Tibial nerve (tissue), 4 donors: ENCODE measurements at regions not wholly inside any gene's neighbourhood (a gene's known extent, or its start where the extent isn't known, plus 50 kb on each side); places are given as distances from the start of the nearest gene placed in this dataset.

Experiments
- DNase-seq, 2 donors: peaks; one replicate each; pipeline ENCODE4 v3.0.0-alpha.2; 2019; ENCODE audit warnings: low spot score in 2 of 2
- H3K27ac ChIP-seq, 4 donors: fragments of 200-600 bp; sonication (generic) in 3 of 4; one replicate each; pipeline ENCODE4 v1.5.1; 2017 to 2019; ENCODE audit warnings: mild to moderate bottlenecking in 1 of 4
- H3K27me3 ChIP-seq, 2 donors: fragments of 200-600 bp; sonication (generic) in 1 of 2; one replicate each; pipeline versions ENCODE4 v1.5.1 to v1.6.0; 2017 to 2019
- H3K36me3 ChIP-seq, 3 donors: fragments of 200-600 bp; sonication (generic); one replicate each; pipeline ENCODE4 v1.5.1; 2018 to 2019
- H3K4me1 ChIP-seq, 4 donors: fragments of 200-600 bp; sonication (generic) in 3 of 4; one replicate each; pipeline ENCODE4 v1.5.1; 2017 to 2019
- H3K4me3 ChIP-seq, 4 donors: fragments of 200-600 bp; sonication (generic) in 3 of 4; one replicate each; pipeline ENCODE4 v1.5.1; 2017 to 2019; ENCODE audit warnings: mild to moderate bottlenecking in 1 of 4, moderate library complexity in 1 of 4
- H3K9me3 ChIP-seq, 4 donors: fragments of 200-600 bp; sonication (generic) in 3 of 4; one replicate each; pipeline ENCODE4 v1.5.1; 2017 to 2019
- CTCF ChIP-seq, 5 experiments: fragments of 200-600 bp in 3 of 5; fragments of 450-650 bp in 2 of 5; sonication (generic) in 3 of 5; IDR thresholded peaks; one replicate each; pipeline ENCODE4 v1.5.1; 2016 to 2019; ENCODE audit warnings: antibody characterized with exemption in 5 of 5, mild to moderate bottlenecking in 3 of 5, moderate library complexity in 2 of 5
- EP300 ChIP-seq, 2 donors: sonication (generic); formaldehyde crosslinking; IDR thresholded peaks; one replicate each; pipeline ENCODE4 v1.6.1; 2017; ENCODE audit warnings: antibody characterized with exemption in 2 of 2, mild to moderate bottlenecking in 1 of 2
- POLR2A ChIP-seq, 2 donors: fragments of 450-650 bp; IDR thresholded peaks; one replicate each; pipeline ENCODE4 v1.6.1; 2017; ENCODE audit warnings: antibody characterized with exemption in 2 of 2, mild to moderate bottlenecking in 2 of 2, moderate library complexity in 2 of 2
- WGBS, 2 donors: methylation state at CpG; one replicate each; pipeline ENCODE4 v1.1.5; 2018; 5-methylcytosine and 5-hydroxymethylcytosine counted together

- TF ChIP-seq EP300 (IDR thresholded peaks at IDR 0.05) (no peak), CTCF (IDR thresholded peaks at IDR 0.05) (no peak), POLR2A (IDR thresholded peaks at IDR 0.05) (no peak)
- Histone ChIP-seq H3K4me1 (no peaks in the 10 kb centered on the region), H3K9me3 (peaks cover 0 to 10% (median 0%) of the 10 kb centered on the region in 4 donors), H3K27ac (no peak overlapping the region), H3K27me3 (no peaks in the 10 kb centered on the region), H3K36me3 (no peaks in the 10 kb centered on the region), H3K4me3 (no peak overlapping the region)
- no peak for DNase-seq
These were observed 101.0 kb upstream of the C3orf80 start for GRCh38 chr3:160124224-160124623.

- DNase-seq, result no peak
- TF ChIP-seq CTCF (IDR thresholded peaks at IDR 0.05) (no peak), POLR2A (IDR thresholded peaks at IDR 0.05) (no peak), EP300 (IDR thresholded peaks at IDR 0.05) (no peak)
- Histone ChIP-seq H3K4me1 (peaks cover 0 to 9% (median 0%) of the 10 kb centered on the region in 4 donors), H3K4me3 (no peak overlapping the region), H3K27me3 (no peaks in the 10 kb centered on the region), H3K9me3 (peaks cover 0 to 6% (median 0%) of the 10 kb centered on the region in 4 donors), H3K27ac (no peak overlapping the region), H3K36me3 (no peaks in the 10 kb centered on the region)
- WGBS, 2 donors, result 8 to 15% methylated on average over 2 of the region's 2 CpGs
These were observed 100.0 kb upstream of the C3orf80 start for GRCh38 chr3:160125258-160125657.

GRCh38 chr3:160126051-160126450 lies 99.2 kb upstream of the C3orf80 start:
- WGBS, 2 donors, result 48 to 55% methylated on average over 4 of the region's 4 CpGs
- TF ChIP-seq CTCF (IDR thresholded peaks at IDR 0.05) (no peak), POLR2A (IDR thresholded peaks at IDR 0.05) (no peak), EP300 (IDR thresholded peaks at IDR 0.05) (no peak)
- H3K4me3 ChIP-seq, result no peak overlapping the region
- H3K36me3 ChIP-seq, result no peaks in the 10 kb centered on the region
- no peaks in the 10 kb centered on the region for H3K9me3 ChIP-seq
- H3K27me3 ChIP-seq, result no peaks in the 10 kb centered on the region
- H3K27ac ChIP-seq, result no peak overlapping the region
- no peak for DNase-seq
- H3K4me1 ChIP-seq, result peaks cover 0 to 9% (median 0%) of the 10 kb centered on the region in 4 donors

- DNase-seq, result no peak
- H3K36me3 ChIP-seq, result no peaks in the 10 kb centered on the region
- H3K9me3 ChIP-seq, result no peaks in the 10 kb centered on the region
- H3K4me1 ChIP-seq, result peaks cover 0 to 9% (median 0%) of the 10 kb centered on the region in 4 donors
- no peak overlapping the region for H3K27ac ChIP-seq
- WGBS, 2 donors, result 72 to 78% methylated on average over 4 of the region's 4 CpGs
- no peak overlapping the region for H3K4me3 ChIP-seq
- H3K27me3 ChIP-seq, result no peaks in the 10 kb centered on the region
- TF ChIP-seq POLR2A (IDR thresholded peaks at IDR 0.05) (no peak), EP300 (IDR thresholded peaks at IDR 0.05) (no peak), CTCF (IDR thresholded peaks at IDR 0.05) (no peak)
These were observed 98.5 kb upstream of the C3orf80 start for GRCh38 chr3:160126761-160127160.

GRCh38 chr3:160127308-160127707 lies 97.9 kb upstream of the C3orf80 start:
- Histone ChIP-seq H3K9me3 (no peaks in the 10 kb centered on the region), H3K4me1 (peaks cover 0 to 9% (median 0%) of the 10 kb centered on the region in 4 donors), H3K36me3 (no peaks in the 10 kb centered on the region), H3K27me3 (no peaks in the 10 kb centered on the region), H3K4me3 (no peak overlapping the region), H3K27ac (no peak overlapping the region)
- no peak for TF ChIP-seq CTCF (IDR thresholded peaks at IDR 0.05)
- TF ChIP-seq POLR2A (IDR thresholded peaks at IDR 0.05), result no peak
- no peak for TF ChIP-seq EP300 (IDR thresholded peaks at IDR 0.05)
- DNase-seq, result no peak
- WGBS, 2 donors, result 88 to 91% methylated on average over 3 of the region's 3 CpGs
